ENCODE measurements at regions not wholly inside any gene's neighbourhood (a gene's known extent, or its start where the extent isn't known, plus 50 kb on each side); places are given as distances from the start of the nearest gene placed in this dataset.

DNA sequence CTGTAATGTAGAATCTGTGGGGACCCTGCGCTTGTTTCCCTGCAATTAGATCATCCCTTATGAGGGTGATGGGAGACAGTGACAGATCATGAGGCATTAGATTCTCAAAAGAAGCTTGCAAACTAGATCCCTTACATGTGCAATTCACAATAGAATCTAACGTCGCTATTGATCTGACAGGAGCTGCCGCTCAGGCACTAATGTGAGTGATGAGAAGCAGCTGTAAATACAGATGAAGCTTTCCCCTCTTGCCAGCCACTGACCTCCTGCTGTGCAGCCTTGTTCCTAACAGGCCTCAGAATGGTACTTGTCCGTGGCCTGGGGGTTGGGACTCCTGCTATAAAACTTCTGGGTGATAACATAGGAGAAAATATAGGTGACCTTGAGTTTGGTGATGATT, 1076.8 kb downstream of the PDHA2 start:
- no peaks in the 10 kb centered on the region for H3K27me3 Mint-ChIP-seq (ENCODE audit: low read depth)
- no peak overlapping the region for H3K4me3 Mint-ChIP-seq
- peaks cover 7% of the 10 kb centered on the region for H3K4me1 Mint-ChIP-seq
- H3K36me3 Mint-ChIP-seq = peaks cover 9% of the 10 kb centered on the region
- peaks cover 21% of the 10 kb centered on the region for H3K9me3 Mint-ChIP-seq
- H3K27ac Mint-ChIP-seq = no peak overlapping the region
- TF ChIP-seq, protein P1, sequence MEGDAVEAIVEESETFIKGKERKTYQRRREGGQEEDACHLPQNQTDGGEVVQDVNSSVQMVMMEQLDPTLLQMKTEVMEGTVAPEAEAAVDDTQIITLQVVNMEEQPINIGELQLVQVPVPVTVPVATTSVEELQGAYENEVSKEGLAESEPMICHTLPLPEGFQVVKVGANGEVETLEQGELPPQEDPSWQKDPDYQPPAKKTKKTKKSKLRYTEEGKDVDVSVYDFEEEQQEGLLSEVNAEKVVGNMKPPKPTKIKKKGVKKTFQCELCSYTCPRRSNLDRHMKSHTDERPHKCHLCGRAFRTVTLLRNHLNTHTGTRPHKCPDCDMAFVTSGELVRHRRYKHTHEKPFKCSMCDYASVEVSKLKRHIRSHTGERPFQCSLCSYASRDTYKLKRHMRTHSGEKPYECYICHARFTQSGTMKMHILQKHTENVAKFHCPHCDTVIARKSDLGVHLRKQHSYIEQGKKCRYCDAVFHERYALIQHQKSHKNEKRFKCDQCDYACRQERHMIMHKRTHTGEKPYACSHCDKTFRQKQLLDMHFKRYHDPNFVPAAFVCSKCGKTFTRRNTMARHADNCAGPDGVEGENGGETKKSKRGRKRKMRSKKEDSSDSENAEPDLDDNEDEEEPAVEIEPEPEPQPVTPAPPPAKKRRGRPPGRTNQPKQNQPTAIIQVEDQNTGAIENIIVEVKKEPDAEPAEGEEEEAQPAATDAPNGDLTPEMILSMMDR (IDR thresholded peaks at IDR 0.05; ENCODE audit: unreplicated experiment) = no peak
- DNase-seq (ENCODE audit: low spot score in 2 of 2, unreplicated experiment in 2 of 2) = no peak

DNA sequence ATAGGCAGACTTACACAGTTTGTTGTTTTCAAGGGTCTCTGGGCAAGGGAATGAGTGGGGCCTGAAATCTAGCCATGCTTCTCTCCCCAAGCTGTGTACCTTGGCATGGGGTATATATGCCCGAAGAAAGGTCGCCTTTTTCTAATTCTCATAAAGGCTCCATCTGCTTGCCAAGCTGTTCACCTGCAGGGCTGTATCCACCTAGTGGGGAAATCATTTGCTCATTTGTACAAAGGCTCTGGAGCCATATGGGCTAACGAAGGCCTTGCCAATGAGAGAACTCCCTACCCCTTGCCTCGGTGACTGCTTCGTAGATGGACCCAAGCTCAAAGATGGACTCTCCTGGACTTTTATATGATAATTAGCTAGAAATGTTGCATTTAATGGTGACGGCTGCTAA, 1097.0 kb downstream of the PDHA2 start:
- DNase-seq (ENCODE audit: low spot score in 2 of 2, unreplicated experiment in 2 of 2) = no peak
- Mint-ChIP-seq H3K4me1 (no peaks in the 10 kb centered on the region), H3K36me3 (no peaks in the 10 kb centered on the region), H3K4me3 (no peak overlapping the region), H3K27ac (no peak overlapping the region), H3K27me3 (ENCODE audit: low read depth) (no peaks in the 10 kb centered on the region), H3K9me3 (peaks cover 8% of the 10 kb centered on the region)
- TF ChIP-seq, protein P1 (IDR thresholded peaks at IDR 0.05; ENCODE audit: unreplicated experiment) = no peak

DNA sequence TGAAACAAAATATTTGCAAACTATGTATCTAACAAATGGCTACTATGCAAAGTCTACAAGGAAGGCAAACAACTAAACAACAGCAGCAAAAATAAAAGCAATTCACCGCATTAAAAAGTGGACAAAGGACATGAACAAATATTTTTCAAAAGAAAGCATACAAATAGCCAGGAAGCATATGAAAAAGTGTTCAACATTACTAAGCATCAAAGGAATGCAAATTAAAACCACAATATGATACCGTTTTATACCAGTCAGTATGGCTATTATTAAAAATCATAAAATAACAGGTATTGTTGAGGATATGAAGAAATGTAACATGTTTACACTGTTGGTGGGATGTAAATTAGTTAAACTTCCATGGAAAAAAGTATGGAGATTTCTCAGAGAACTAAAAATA, 1106.7 kb downstream of the PDHA2 start:
- TF ChIP-seq, protein P1 (IDR thresholded peaks at IDR 0.05; ENCODE audit: unreplicated experiment) = no peak
- H3K27me3 Mint-ChIP-seq (ENCODE audit: low read depth) = no peaks in the 10 kb centered on the region
- DNase-seq (ENCODE audit: low spot score in 2 of 2, unreplicated experiment in 2 of 2) = no peak
- peaks cover 7% of the 10 kb centered on the region for H3K36me3 Mint-ChIP-seq
- H3K4me1 Mint-ChIP-seq = peaks cover 5% of the 10 kb centered on the region
- H3K9me3 Mint-ChIP-seq = peaks cover 28% of the 10 kb centered on the region
- no peak overlapping the region for H3K4me3 Mint-ChIP-seq
- H3K27ac Mint-ChIP-seq = no peak overlapping the region

DNA sequence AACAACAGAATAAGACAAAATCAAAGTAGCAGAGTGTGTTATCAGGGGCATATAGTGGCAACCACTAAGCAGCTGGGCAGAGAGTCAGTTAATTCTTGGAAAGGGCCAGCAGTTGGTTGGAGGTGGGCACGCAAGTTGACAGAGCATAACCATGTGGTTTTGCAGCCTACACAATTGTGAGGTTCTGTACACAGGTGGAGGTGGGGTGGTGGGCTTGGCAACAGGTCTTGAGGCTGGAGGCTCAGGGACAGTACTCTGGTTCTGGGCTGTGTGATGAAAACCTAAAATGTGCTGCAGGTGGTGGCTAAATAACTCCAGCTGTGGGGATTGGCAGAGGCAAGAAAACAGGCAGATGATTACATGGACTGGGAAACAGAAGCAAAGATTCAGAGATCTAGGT, 1112.7 kb downstream of the PDHA2 start:
- TF ChIP-seq, protein P1 (IDR thresholded peaks at IDR 0.05; ENCODE audit: unreplicated experiment) = no peak
- H3K9me3 Mint-ChIP-seq = peaks cover 22% of the 10 kb centered on the region
- H3K36me3 Mint-ChIP-seq = peaks cover 7% of the 10 kb centered on the region
- H3K27ac Mint-ChIP-seq = no peak overlapping the region
- no peaks in the 10 kb centered on the region for H3K27me3 Mint-ChIP-seq (ENCODE audit: low read depth)
- no peak for DNase-seq (ENCODE audit: low spot score in 2 of 2, unreplicated experiment in 2 of 2)
- no peak overlapping the region for H3K4me3 Mint-ChIP-seq
- H3K4me1 Mint-ChIP-seq = peaks cover 10% of the 10 kb centered on the region

DNA sequence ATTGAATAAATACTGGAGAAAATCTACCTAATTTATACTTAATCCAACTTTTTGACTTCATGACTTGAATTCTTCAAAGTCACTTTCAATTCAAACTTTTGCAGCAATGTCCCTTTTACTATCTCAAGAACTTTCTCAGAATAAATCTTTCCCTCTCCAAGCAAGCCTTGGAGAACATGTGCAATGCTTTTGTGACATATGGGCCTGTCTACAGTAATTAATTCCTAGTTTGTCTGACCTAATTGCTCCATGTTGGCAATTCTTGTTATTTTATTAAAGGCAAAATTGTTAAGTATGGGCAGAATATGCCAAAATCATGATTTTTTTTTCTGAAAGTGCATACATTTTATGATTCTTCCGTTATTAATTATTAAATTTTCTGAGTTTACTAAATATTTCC, 1115.3 kb downstream of the PDHA2 start:
- peaks cover 10% of the 10 kb centered on the region for H3K4me1 Mint-ChIP-seq
- H3K27ac Mint-ChIP-seq = no peak overlapping the region
- no peaks in the 10 kb centered on the region for H3K27me3 Mint-ChIP-seq (ENCODE audit: low read depth)
- H3K9me3 Mint-ChIP-seq = peaks cover 14% of the 10 kb centered on the region
- no peak overlapping the region for H3K4me3 Mint-ChIP-seq
- H3K36me3 Mint-ChIP-seq = no peaks in the 10 kb centered on the region
- TF ChIP-seq, protein P1 (IDR thresholded peaks at IDR 0.05; ENCODE audit: unreplicated experiment) = no peak
- no peak for DNase-seq (ENCODE audit: low spot score in 2 of 2, unreplicated experiment in 2 of 2)

DNA sequence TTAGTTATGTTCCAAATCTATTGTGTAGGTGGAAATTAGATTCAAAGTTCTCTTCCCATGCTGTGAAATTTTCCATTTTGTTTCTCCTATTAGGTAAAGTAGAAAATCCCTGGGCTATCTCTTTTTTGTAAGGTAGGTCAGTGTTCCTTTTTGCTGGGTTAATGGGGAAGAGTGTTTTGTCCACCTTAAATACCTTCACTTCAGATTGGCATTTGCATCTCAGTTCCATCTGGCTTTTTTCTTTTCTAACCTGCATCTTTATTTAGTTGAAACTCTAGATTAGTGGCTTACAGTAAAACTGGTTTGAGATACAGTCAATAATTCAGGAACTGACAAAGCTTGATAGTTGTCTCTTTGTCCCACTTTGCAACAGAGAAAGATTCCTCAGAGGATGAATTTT, 1115.8 kb downstream of the PDHA2 start:
- H3K27me3 Mint-ChIP-seq (ENCODE audit: low read depth) = no peaks in the 10 kb centered on the region
- TF ChIP-seq, protein P1 (IDR thresholded peaks at IDR 0.05; ENCODE audit: unreplicated experiment) = no peak

More for the DNA sequence above, 1115.8 kb downstream of the PDHA2 start:
- Mint-ChIP-seq H3K36me3 (no peaks in the 10 kb centered on the region), H3K4me1 (peaks cover 10% of the 10 kb centered on the region), H3K4me3 (no peak overlapping the region), H3K9me3 (peaks cover 14% of the 10 kb centered on the region), H3K27ac (no peak overlapping the region)
- DNase-seq (ENCODE audit: low spot score in 2 of 2, unreplicated experiment in 2 of 2) = no peak

Measured in mesothelial cell of epicardium (in vitro differentiated cells).